IMR-90 (cell line): ENCODE measurements at regions not wholly inside any gene's neighbourhood (a gene's known extent, or its start where the extent isn't known, plus 50 kb on each side); places are given as distances from the start of the nearest gene placed in this dataset.
A peak's percentile ranks its signal among the peaks of the same experiment; 100 is the strongest.

ENCODE experiments used
- ATAC-seq: fragments of 200-7000 bp; cut with Tn5 transposase; 2 replicates; pipeline ENCODE4 v1.9.1; 2020; ENCODE audit warnings: low read depth, mild to moderate bottlenecking, moderate library complexity
- BruUV-seq: library from RNA; stranded (reverse); fragments of 400-500 nt; replicated peaks from 2 replicates; lab custom pipeline; 2021; lab: Mats Ljungman, UMichigan
- CTCF ChIA-PET: fragments of 300-600 bp; formaldehyde crosslinking; extraction: SDS; loops from one replicate; lab custom pipeline; 2021; ENCODE audit warnings: antibody characterized with exemption; lab: Yijun Ruan, JAX
- POLR2A ChIA-PET: fragments of 300-600 bp; sonication (Branson Sonifier 250); formaldehyde crosslinking; loops from one replicate; lab custom pipeline; 2022; ENCODE audit warnings: antibody characterized with exemption; ENCODE audit not compliant: unreplicated experiment; lab: Charles Lee
- DNase-seq: peaks from one replicate; pipeline ENCODE4 v3.0.0; 2013
- H2AFZ ChIP-seq: replicated peaks from 2 replicates; pipeline ENCODE3; 2013; ENCODE audit warnings: low read length, mild to moderate bottlenecking; ENCODE audit not compliant: poor library complexity
- H2AK5ac ChIP-seq: 2 replicates; pipeline ENCODE4 v1.6.1; 2013; ENCODE audit warnings: low read depth, low read length, inconsistent platforms
- H2AK9ac ChIP-seq: replicated peaks from 2 replicates; pipeline ENCODE3; 2013; ENCODE audit warnings: mild to moderate bottlenecking, low read depth, low read length, moderate library complexity; ENCODE audit not compliant: poor library complexity
- H2BK120ac ChIP-seq: 2 replicates; pipeline ENCODE4 v1.6.1; 2013; ENCODE audit warnings: low read depth, low read length, inconsistent platforms
- H2BK15ac ChIP-seq: 3 replicates; pipeline ENCODE4 v1.6.1; 2013; ENCODE audit warnings: low read depth, low read length, inconsistent platforms
- H2BK20ac ChIP-seq: 2 replicates; pipeline ENCODE4 v1.6.1; 2013; ENCODE audit warnings: low read depth, mild to moderate bottlenecking, inconsistent platforms, low read length, moderate library complexity
- H2BK5ac ChIP-seq: 2 replicates; pipeline ENCODE4 v1.6.1; 2013; ENCODE audit warnings: mild to moderate bottlenecking, low read depth, low read length, inconsistent platforms; ENCODE audit not compliant: poor library complexity, severe bottlenecking
- H3K14ac ChIP-seq: replicated peaks from 2 replicates; pipeline ENCODE4 v1.6.1; 2013; ENCODE audit warnings: low read depth, low read length, inconsistent platforms
- H3K18ac ChIP-seq: 2 replicates; pipeline ENCODE4 v1.6.1; 2013; ENCODE audit warnings: low read depth, low read length, control low read depth
- H3K23ac ChIP-seq: 2 replicates; pipeline ENCODE4 v1.6.1; 2013; ENCODE audit warnings: low read depth, low read length, inconsistent platforms
- H3K27ac ChIP-seq: 2 replicates; pipeline ENCODE4 v1.5.1; 2013; ENCODE audit warnings: mild to moderate bottlenecking, control low read depth, low read length; ENCODE audit not compliant: insufficient read depth
- H3K27me3 ChIP-seq: 2 replicates; pipeline ENCODE4 v1.6.1; 2013; ENCODE audit warnings: low read length; ENCODE audit not compliant: control insufficient read depth, insufficient read depth
- H3K36me3 ChIP-seq: 2 replicates; pipeline ENCODE4 v1.6.1; 2013; ENCODE audit warnings: low read length, mixed read lengths; ENCODE audit not compliant: control insufficient read depth, insufficient read depth
- H3K4ac ChIP-seq: 2 replicates; pipeline ENCODE4 v1.6.1; 2013; ENCODE audit warnings: low read depth, low read length, inconsistent platforms
- H3K4me1 ChIP-seq: 2 replicates; pipeline ENCODE4 v1.6.1; 2013; ENCODE audit warnings: low read length, mixed read lengths; ENCODE audit not compliant: control insufficient read depth, insufficient read depth
- H3K4me2 ChIP-seq: 2 replicates; pipeline ENCODE4 v1.6.1; 2013; ENCODE audit warnings: low read depth, mild to moderate bottlenecking, control low read depth, low read length, moderate library complexity
- H3K4me3 ChIP-seq: 2 replicates; pipeline ENCODE4 v1.5.1; 2013; ENCODE audit warnings: low read depth, mild to moderate bottlenecking, control low read depth, low read length, moderate library complexity; ENCODE audit not compliant: insufficient read depth
- H3K56ac ChIP-seq: 2 replicates; pipeline ENCODE4 v1.6.1; 2013; ENCODE audit warnings: low read length, inconsistent platforms; ENCODE audit not compliant: insufficient read depth; ENCODE audit errors: extremely low read depth
- H3K79me1 ChIP-seq, 2 experiments: 2 replicates each; pipeline ENCODE4 v1.6.1; 2013; ENCODE audit warnings: low read length in 2 of 2, inconsistent platforms in 1 of 2, low read depth in 1 of 2
- H3K9ac ChIP-seq: 2 replicates; pipeline ENCODE4 v1.6.1; 2013; ENCODE audit warnings: low read depth, low read length, control low read depth
- H3K9me1 ChIP-seq: 2 replicates; pipeline ENCODE4 v1.6.1; 2013; ENCODE audit warnings: low read length, inconsistent platforms; ENCODE audit not compliant: insufficient read depth
- H3K9me3 ChIP-seq: 2 replicates; pipeline ENCODE4 v1.6.1; 2013; ENCODE audit warnings: low read length; ENCODE audit not compliant: control insufficient read depth, insufficient read depth
- H4K20me1 ChIP-seq: 2 replicates; pipeline ENCODE4 v1.6.1; 2013; ENCODE audit warnings: low read length, inconsistent platforms; ENCODE audit not compliant: insufficient read depth
- H4K5ac ChIP-seq: 2 replicates; pipeline ENCODE4 v1.6.1; 2013; ENCODE audit warnings: mild to moderate bottlenecking, low read depth, low read length, control low read depth
- H4K8ac ChIP-seq, 2 experiments: 2 replicates each; pipeline ENCODE4 v1.6.1; 2013; ENCODE audit warnings: low read depth in 2 of 2, low read length in 2 of 2, control low read depth in 1 of 2, inconsistent platforms in 1 of 2
- H4K91ac ChIP-seq: 2 replicates; pipeline ENCODE4 v1.6.1; 2013; ENCODE audit warnings: low read depth, low read length, inconsistent platforms; ENCODE audit not compliant: insufficient read depth
- BHLHE40 ChIP-seq: fragments of 150-350 bp; IDR thresholded peaks from 2 replicates; pipeline ENCODE4 v1.6.1; 2016; ENCODE audit warnings: mild to moderate bottlenecking, low read depth, low read length
- CEBPB ChIP-seq: IDR thresholded peaks from 2 replicates; pipeline ENCODE4 v1.6.1; 2012; ENCODE audit warnings: low read depth, low read length, improper control_type of control experiment
- CHD1 ChIP-seq: IDR thresholded peaks from 2 replicates; pipeline ENCODE4 v1.6.1; 2012; ENCODE audit warnings: low read depth, low read length, improper control_type of control experiment
- CTCF ChIP-seq: conservative IDR thresholded peaks from 2 replicates; pipeline ENCODE4 v1.5.1; 2012; ENCODE audit warnings: mild to moderate bottlenecking, low read depth, low read length, improper control_type of control experiment
- ELK1 ChIP-seq: fragments of 150-350 bp; IDR thresholded peaks from 2 replicates; pipeline ENCODE4 v1.6.1; 2016; ENCODE audit warnings: low read depth, mild to moderate bottlenecking, low read length, moderate library complexity, borderline replicate concordance
- FOS ChIP-seq: fragments of 150-350 bp; IDR thresholded peaks from 2 replicates; pipeline ENCODE4 v1.6.1; 2016; ENCODE audit warnings: low read depth, low read length
- MAFK ChIP-seq: IDR thresholded peaks from 2 replicates; pipeline ENCODE4 v1.6.1; 2012; ENCODE audit warnings: low read depth, low read length, improper control_type of control experiment
- MAZ ChIP-seq: IDR thresholded peaks from 2 replicates; pipeline ENCODE4 v1.6.1; 2012; ENCODE audit warnings: low read depth, mild to moderate bottlenecking, low read length, improper control_type of control experiment, moderate library complexity, borderline replicate concordance
- MXI1 ChIP-seq: IDR thresholded peaks from 2 replicates; pipeline ENCODE4 v1.6.1; 2012; ENCODE audit warnings: low read depth, mild to moderate bottlenecking, low read length, moderate library complexity, borderline replicate concordance
- NFE2L2 ChIP-seq: fragments of 150-350 bp; IDR thresholded peaks from 2 replicates; pipeline ENCODE4 v1.6.1; 2016; ENCODE audit warnings: low read depth, mild to moderate bottlenecking, low read length
- POLR2A ChIP-seq: IDR thresholded peaks from 2 replicates; pipeline ENCODE4 v1.6.1; 2012; ENCODE audit warnings: mild to moderate bottlenecking, low read depth, low read length
- RAD21 ChIP-seq: IDR thresholded peaks from 2 replicates; pipeline ENCODE4 v1.6.1; 2012; ENCODE audit warnings: low read length, improper control_type of control experiment
- RCOR1 ChIP-seq: IDR thresholded peaks from 2 replicates; pipeline ENCODE4 v1.6.1; 2012; ENCODE audit warnings: mild to moderate bottlenecking, low read length, improper control_type of control experiment; ENCODE audit not compliant: insufficient replicate concordance
- RFX5 ChIP-seq: IDR thresholded peaks from 2 replicates; pipeline ENCODE4 v1.8.0; 2012; ENCODE audit warnings: low read depth, mild to moderate bottlenecking, low read length, moderate library complexity
- SMC3 ChIP-seq: fragments of 150-350 bp; IDR thresholded peaks from 2 replicates; pipeline ENCODE4 v1.6.1; 2016; ENCODE audit warnings: low read depth, mild to moderate bottlenecking, antibody characterized with exemption, low read length, moderate library complexity
- WGBS, 2 experiments: methylation state at CpG; one replicate each; pipeline versions ENCODE4 v1.1.5 to v1.1.7; 2013; ENCODE audit warnings: missing lambda C conversion rate in 2 of 2; ENCODE audit not compliant: insufficient read length in 1 of 2; ENCODE audit errors: extremely low coverage in 2 of 2; 5-methylcytosine and 5-hydroxymethylcytosine counted together
- dilution Hi-C: fragments of 300-500 bp; cut with HindIII; formaldehyde crosslinking; loops from one replicate; pipeline ENCODE4 v1.14.3; 2018; ENCODE audit warnings: low sequenced_read_pairs; ENCODE audit not compliant: unreplicated experiment
- in situ Hi-C: fragments of 300-500 bp; cut with MboI; formaldehyde crosslinking; loops from 3 replicates; pipeline ENCODE4 v1.14.3; 2019; ENCODE audit warnings: low sequenced_read_pairs, inconsistent platforms, mixed read lengths
- intact Hi-C: fragments of 100-400 bp; cut with micrococcal nuclease; formaldehyde crosslinking; loops from 2 replicates; pipeline ENCODE4 v1.10.0; 2022

- intact Hi-C loops (no loop called here), in situ Hi-C loops (no loop called here), dilution Hi-C loops (loop anchor here (25.0 kb wide), 1 partner anchor 266 kb away; no protein-coding TSS in a partner anchor)
- no TSS peak for BruUV-seq
- Histone ChIP-seq H3K36me3 (no peaks in the 10 kb centered on the region), H3K4me2 (no peak overlapping the region; the same call in 1 of the 2 replicates), H3K9me1 (no peaks in the 10 kb centered on the region), H2BK15ac (no peak overlapping the region), H4K20me1 (no peaks in the 10 kb centered on the region), H2BK20ac (no peak overlapping the region), H3K4me1 (peaks cover 2% of the 10 kb centered on the region; the same call in 1 of the 2 replicates), H2AK5ac (no peak overlapping the region), H3K9me3 (no peaks in the 10 kb centered on the region), H4K5ac (peak overlapping the region; percentile 53), H3K4me3 (no peak overlapping the region), H2BK120ac (no peak overlapping the region), H2BK5ac (no peak overlapping the region), H2AFZ (no peak overlapping the region), H3K4ac (no peak overlapping the region), H3K23ac (no peak overlapping the region), H4K91ac (no peak overlapping the region), H3K18ac (peak overlapping the region; percentile 68), H3K27me3 (peaks cover 11% of the 10 kb centered on the region), H4K8ac (no peak overlapping the region), H3K9ac (no peak overlapping the region), H3K27ac (no peak overlapping the region), H3K14ac (no peak overlapping the region), H2AK9ac (no peak overlapping the region), H3K56ac (no peak overlapping the region), H3K79me1 (no peaks in the 10 kb centered on the region)
- DNase-seq (no peak), ATAC-seq (peak; percentile 19; the same call in 1 of the 2 replicates)
- CTCF ChIA-PET, result interaction anchor here (0.8 to 1.2 kb wide), 2 partner anchors 9 to 272 kb away, joined by 3 read pairs; no protein-coding TSS in a partner anchor
- POLR2A ChIA-PET, result no interaction called here
- WGBS, 2 experiments, result no CpG with 5 or more reads among the region's 6 CpGs
- TF ChIP-seq RAD21 (no peak), CEBPB (no peak), RCOR1 (no peak), MXI1 (no peak), MAFK (no peak), FOS (no peak), POLR2A (no peak), MAZ (no peak), NFE2L2 (no peak), BHLHE40 (no peak), RFX5 (no peak), CHD1 (no peak), ELK1 (no peak), CTCF (no peak), SMC3 (no peak)
Measured at GRCh38 chr18:59052965-59053820, 86.5 kb upstream of the SEC11C start.
